Mesothelial cell of epicardium (in vitro differentiated cells): ENCODE measurements at regions not wholly inside any gene's neighbourhood (a gene's known extent, or its start where the extent isn't known, plus 50 kb on each side); places are given as distances from the start of the nearest gene placed in this dataset.
"Not testable (repeated sequence)": the region's sequence is repeated elsewhere in the genome, so short reads cannot be mapped to it uniquely, and the experiment has no call there.

Source experiments
- DNase-seq, 2 experiments: peaks; one replicate each; pipeline ENCODE4 v3.0.0; 2021; ENCODE audit warnings: low spot score in 2 of 2; ENCODE audit not compliant: unreplicated experiment in 2 of 2
- H3K27ac Mint-ChIP-seq: 2 replicates; pipeline ENCODE4 v1.8.0; 2021; ENCODE audit warnings: mixed read lengths
- H3K27me3 Mint-ChIP-seq: 2 replicates; pipeline ENCODE4 v1.8.0; 2021; ENCODE audit warnings: low read depth, mixed read lengths
- H3K36me3 Mint-ChIP-seq: 2 replicates; pipeline ENCODE4 v1.8.0; 2021; ENCODE audit warnings: mixed read lengths
- H3K4me1 Mint-ChIP-seq: 2 replicates; pipeline ENCODE4 v1.8.0; 2021; ENCODE audit warnings: mixed read lengths
- H3K4me3 Mint-ChIP-seq: 2 replicates; pipeline ENCODE4 v1.8.0; 2021; ENCODE audit warnings: mild to moderate bottlenecking, moderate library complexity, mixed read lengths
- H3K9me3 Mint-ChIP-seq: 2 replicates; pipeline ENCODE4 v1.8.0; 2021; ENCODE audit warnings: mixed read lengths
- CTCF ChIP-seq: fragments of 200-600 bp; sonication (generic); IDR thresholded peaks from one replicate; pipeline ENCODE4 v1.5.0; 2021; ENCODE audit warnings: antibody characterized with exemption; ENCODE audit not compliant: unreplicated experiment

GRCh38 chr14:104230946-104231345 is 92.6 kb downstream of the KIF26A start:
- H3K4me1 Mint-ChIP-seq: peaks cover 4% of the 10 kb centered on the region
- peaks cover 2% of the 10 kb centered on the region for H3K36me3 Mint-ChIP-seq
- peaks cover 12% of the 10 kb centered on the region for H3K9me3 Mint-ChIP-seq
- no peak for TF ChIP-seq CTCF
- peak in 1 of 2 experiments; percentile 5 for DNase-seq
- no peaks in the 10 kb centered on the region for H3K27me3 Mint-ChIP-seq
- no peak overlapping the region for H3K27ac Mint-ChIP-seq
- H3K4me3 Mint-ChIP-seq: no peak overlapping the region

GRCh38 chr14:104232070-104232484 is 93.7 kb downstream of the KIF26A start:
- no peak overlapping the region for H3K4me3 Mint-ChIP-seq
- peaks cover 22% of the 10 kb centered on the region for H3K9me3 Mint-ChIP-seq
- no peak overlapping the region for H3K27ac Mint-ChIP-seq
- H3K4me1 Mint-ChIP-seq: no peaks in the 10 kb centered on the region
- H3K27me3 Mint-ChIP-seq: no peaks in the 10 kb centered on the region
- DNase-seq: no peak
- H3K36me3 Mint-ChIP-seq: peaks cover 3% of the 10 kb centered on the region
- TF ChIP-seq CTCF: no peak

GRCh38 chr14:104234007-104234786 is 95.8 kb downstream of the KIF26A start:
- peaks cover 23% of the 10 kb centered on the region for H3K9me3 Mint-ChIP-seq
- H3K27me3 Mint-ChIP-seq, H3K36me3 Mint-ChIP-seq, H3K4me1 Mint-ChIP-seq, H3K27ac Mint-ChIP-seq, H3K4me3 Mint-ChIP-seq: not testable (repeated sequence)
- peak in 1 of 2 experiments; percentile 14 for DNase-seq

GRCh38 chr14:104235686-104236085 is 97.3 kb downstream of the KIF26A start:
- DNase-seq: no peak
- H3K36me3 Mint-ChIP-seq: peaks cover 3% of the 10 kb centered on the region
- H3K27me3 Mint-ChIP-seq: peaks cover 4% of the 10 kb centered on the region
- no peak overlapping the region for H3K4me3 Mint-ChIP-seq
- no peak overlapping the region for H3K27ac Mint-ChIP-seq
- peaks cover 23% of the 10 kb centered on the region for H3K9me3 Mint-ChIP-seq
- no peak for TF ChIP-seq CTCF
- no peaks in the 10 kb centered on the region for H3K4me1 Mint-ChIP-seq

GRCh38 chr14:104237651-104238423 is 99.5 kb downstream of the KIF26A start:
- no peaks in the 10 kb centered on the region for H3K4me1 Mint-ChIP-seq
- H3K27me3 Mint-ChIP-seq: peaks cover 4% of the 10 kb centered on the region
- peaks cover 28% of the 10 kb centered on the region for H3K9me3 Mint-ChIP-seq
- peaks cover 3% of the 10 kb centered on the region for H3K36me3 Mint-ChIP-seq
- no peak for TF ChIP-seq CTCF
- H3K27ac Mint-ChIP-seq: no peak overlapping the region
- H3K4me3 Mint-ChIP-seq: no peak overlapping the region
- DNase-seq: no peak
